H9 (cell line): ENCODE measurements at regions not wholly inside any gene's neighbourhood (a gene's known extent, or its start where the extent isn't known, plus 50 kb on each side); places are given as distances from the start of the nearest gene placed in this dataset.

Source experiments
- DNase-seq: peaks from one replicate; pipeline ENCODE4 v3.0.0-alpha.2; 2017
- H2AFZ ChIP-seq: one replicate; pipeline ENCODE4 v1.6.1; 2013; ENCODE audit warnings: mild to moderate bottlenecking, low read length, control low read depth, moderate library complexity
- H2AK5ac ChIP-seq: 2 replicates; pipeline ENCODE4 v1.6.1; 2013; ENCODE audit warnings: low read length, control low read depth, mixed read lengths; ENCODE audit not compliant: insufficient read length
- H2BK120ac ChIP-seq: one replicate; pipeline ENCODE4 v1.6.1; 2013; ENCODE audit warnings: low read depth, mild to moderate bottlenecking, low read length, control low read depth, inconsistent platforms; ENCODE audit not compliant: poor library complexity, severe bottlenecking
- H2BK12ac ChIP-seq: 2 replicates; pipeline ENCODE4 v1.6.1; 2013; ENCODE audit warnings: low read length, control low read depth, mixed read lengths, low read depth; ENCODE audit not compliant: insufficient read length
- H2BK15ac ChIP-seq: 2 replicates; pipeline ENCODE4 v1.6.1; 2013; ENCODE audit warnings: low read depth, low read length, control low read depth
- H2BK20ac ChIP-seq: one replicate; pipeline ENCODE4 v1.6.1; 2013; ENCODE audit warnings: low read depth, mild to moderate bottlenecking, low read length, control low read depth, inconsistent platforms; ENCODE audit not compliant: poor library complexity, severe bottlenecking
- H2BK5ac ChIP-seq: 2 replicates; pipeline ENCODE4 v1.6.1; 2013; ENCODE audit warnings: low read length, control low read depth, mixed read lengths; ENCODE audit not compliant: insufficient read length
- H3K14ac ChIP-seq: 2 replicates; pipeline ENCODE4 v1.6.1; 2013; ENCODE audit warnings: low read length, control low read depth; ENCODE audit not compliant: insufficient read depth
- H3K18ac ChIP-seq: 2 replicates; pipeline ENCODE4 v1.6.1; 2013; ENCODE audit warnings: low read depth, mild to moderate bottlenecking, mixed read lengths, low read length, control low read depth; ENCODE audit not compliant: insufficient read length
- H3K23ac ChIP-seq: 2 replicates; pipeline ENCODE4 v1.6.1; 2013; ENCODE audit warnings: low read length, control low read depth, mixed read lengths, low read depth; ENCODE audit not compliant: insufficient read length
- H3K23me2 ChIP-seq: 2 replicates; pipeline ENCODE4 v1.6.1; 2013; ENCODE audit warnings: low read depth, mild to moderate bottlenecking, mixed read lengths, low read length, control low read depth; ENCODE audit not compliant: insufficient read length, poor library complexity, severe bottlenecking
- H3K27ac ChIP-seq: 2 replicates; pipeline ENCODE4 v1.5.1; 2013; ENCODE audit warnings: low read length, control low read depth, mixed read lengths, low read depth; ENCODE audit not compliant: insufficient read length
- H3K27me3 ChIP-seq: 2 replicates; pipeline ENCODE4 v1.6.1; 2013; ENCODE audit warnings: low read length, control low read depth, inconsistent platforms; ENCODE audit not compliant: insufficient read depth
- H3K4ac ChIP-seq: 2 replicates; pipeline ENCODE4 v1.6.1; 2013; ENCODE audit warnings: low read depth, mild to moderate bottlenecking, control low read depth, inconsistent platforms, low read length, moderate library complexity
- H3K4me1 ChIP-seq: 2 replicates; pipeline ENCODE4 v1.6.1; 2013; ENCODE audit warnings: low read length, control low read depth, inconsistent platforms; ENCODE audit not compliant: insufficient read depth
- H3K4me2 ChIP-seq: 2 replicates; pipeline ENCODE4 v1.6.1; 2013; ENCODE audit warnings: low read length, control low read depth, mixed read lengths; ENCODE audit not compliant: insufficient read length, insufficient read depth
- H3K56ac ChIP-seq: 2 replicates; pipeline ENCODE4 v1.6.1; 2013; ENCODE audit warnings: low read depth, mild to moderate bottlenecking, mixed read lengths, low read length, control low read depth; ENCODE audit not compliant: insufficient read length
- H3K79me1 ChIP-seq: 2 replicates; pipeline ENCODE4 v1.6.1; 2013; ENCODE audit warnings: low read depth, mild to moderate bottlenecking, moderate library complexity, low read length, control low read depth, inconsistent platforms; ENCODE audit not compliant: insufficient read depth, poor library complexity, severe bottlenecking
- H3K79me2 ChIP-seq: 2 replicates; pipeline ENCODE4 v1.6.1; 2013; ENCODE audit warnings: low read length, control low read depth, inconsistent platforms; ENCODE audit not compliant: insufficient read depth
- H3K9ac ChIP-seq: 2 replicates; pipeline ENCODE4 v1.6.1; 2013; ENCODE audit warnings: low read length, control low read depth, mixed read lengths; ENCODE audit not compliant: insufficient read length; ENCODE audit errors: extremely low read depth
- H3K9me3 ChIP-seq: one replicate; pipeline ENCODE4 v1.6.1; 2013; ENCODE audit warnings: low read depth, low read length, inconsistent platforms; ENCODE audit not compliant: control insufficient read depth
- H3T11ph ChIP-seq: one replicate; pipeline ENCODE4 v1.6.1; 2013; ENCODE audit warnings: mild to moderate bottlenecking, low read length, control low read depth, inconsistent platforms
- H4K20me1 ChIP-seq: one replicate; pipeline ENCODE4 v1.6.1; 2013; ENCODE audit not compliant: control insufficient read depth, insufficient read length, insufficient read depth
- H4K5ac ChIP-seq: 2 replicates; pipeline ENCODE4 v1.6.1; 2013; ENCODE audit warnings: low read depth, mild to moderate bottlenecking, mixed read lengths, low read length, control low read depth; ENCODE audit not compliant: insufficient read length
- H4K8ac ChIP-seq: replicated peaks from 2 replicates; pipeline ENCODE4 v1.6.1; 2013; ENCODE audit warnings: low read length, control low read depth, mixed read lengths, low read depth; ENCODE audit not compliant: insufficient read length
- H4K91ac ChIP-seq: 2 replicates; pipeline ENCODE4 v1.6.1; 2013; ENCODE audit warnings: low read depth, mild to moderate bottlenecking, moderate library complexity, mixed read lengths, low read length, control low read depth; ENCODE audit not compliant: insufficient read length
- H3K27ac Mint-ChIP-seq, 3 experiments: 2 replicates in 2 of 3; 3 replicates in 1 of 3; pipeline ENCODE4 v1.8.0; 2020 to 2021; ENCODE audit warnings: mixed read lengths in 3 of 3, mild to moderate bottlenecking in 1 of 3, moderate library complexity in 1 of 3
- H3K27me3 Mint-ChIP-seq: 2 replicates; pipeline ENCODE4 v1.8.0; 2021; ENCODE audit warnings: low read depth, mild to moderate bottlenecking, moderate library complexity, mixed read lengths
- H3K36me3 Mint-ChIP-seq, 3 experiments: 2 replicates in 2 of 3; 3 replicates in 1 of 3; pipeline ENCODE4 v1.8.0; 2020 to 2021; ENCODE audit warnings: low read depth in 3 of 3, mixed read lengths in 3 of 3; ENCODE audit not compliant: insufficient read depth in 1 of 3
- H3K4me1 Mint-ChIP-seq, 2 experiments: 2 replicates each; pipeline ENCODE4 v1.8.0; 2020; ENCODE audit warnings: mixed read lengths in 2 of 2
- H3K4me3 Mint-ChIP-seq, 2 experiments: 2 replicates in 1 of 2; 3 replicates in 1 of 2; pipeline ENCODE4 v1.8.0; 2020 to 2021; ENCODE audit warnings: mild to moderate bottlenecking in 2 of 2, mixed read lengths in 2 of 2, moderate library complexity in 1 of 2
- H3K9me3 Mint-ChIP-seq, 2 experiments: 2 replicates in 1 of 2; 3 replicates in 1 of 2; pipeline ENCODE4 v1.8.0; 2020; ENCODE audit warnings: mild to moderate bottlenecking in 2 of 2, mixed read lengths in 2 of 2, moderate library complexity in 1 of 2
- WGBS: extraction: QIAGEN DNeasy Blood & Tissue Kit; methylation state at CpG from one replicate; pipeline ENCODE4 v1.1.7; 2013; ENCODE audit warnings: missing lambda C conversion rate, low lambda C conversion rate, mixed read lengths; ENCODE audit not compliant: insufficient read length; ENCODE audit errors: extremely low coverage; 5-methylcytosine and 5-hydroxymethylcytosine counted together
- TF ChIP-seq, protein P1 (sequence below): fragments of 200-600 bp; sonication (generic); conservative IDR thresholded peaks from 3 replicates; pipeline ENCODE4 v1.8.0; 2021; ENCODE audit warnings: antibody characterized with exemption, mild to moderate bottlenecking

DNA sequence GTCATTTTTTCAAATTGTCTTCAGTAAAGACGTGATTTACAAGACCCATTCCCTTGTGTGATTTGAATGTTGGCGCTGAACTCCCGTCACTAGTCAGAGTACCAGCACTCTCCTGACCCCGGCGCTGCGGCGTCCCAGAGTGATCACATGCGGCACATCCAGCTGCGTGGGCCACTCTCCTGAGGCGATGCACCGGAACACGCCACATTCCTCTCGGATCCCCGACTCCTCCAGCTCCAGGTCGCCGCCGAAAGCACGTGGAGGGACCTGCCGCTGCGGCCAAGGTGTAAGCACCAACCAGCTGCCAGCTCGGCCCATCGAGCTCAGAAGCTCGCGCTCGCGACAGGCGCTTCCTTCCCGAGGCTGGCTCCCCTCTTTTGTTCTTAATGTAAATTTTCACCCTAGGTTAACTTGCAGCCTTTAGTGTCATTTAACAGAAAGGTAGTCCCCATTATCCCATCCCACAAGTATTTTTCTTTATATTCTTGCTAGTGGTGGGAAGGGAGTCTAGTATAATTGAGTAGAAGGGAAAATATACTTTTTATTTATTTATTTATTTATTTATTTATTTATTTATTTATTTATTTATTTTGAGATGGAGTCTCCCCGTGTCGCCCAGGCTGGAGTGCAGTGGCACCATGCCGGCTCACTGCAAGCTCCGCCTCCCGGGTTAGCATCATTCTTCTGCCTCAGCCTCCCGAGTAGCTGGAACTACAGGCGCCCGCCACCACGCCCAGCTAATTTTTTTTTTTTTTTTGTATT, 61.7 kb upstream of the VGLL3 start:
- Histone ChIP-seq H3K79me2 (no peaks in the 10 kb centered on the region), H3T11ph (no peak overlapping the region), H3K9ac (no peak overlapping the region), H2BK12ac (no peak overlapping the region), H2BK5ac (no peak overlapping the region), H4K20me1 (no peaks in the 10 kb centered on the region), H3K23ac (no peak overlapping the region), H4K91ac (no peak overlapping the region), H3K79me1 (no peaks in the 10 kb centered on the region), H2BK20ac (no peak overlapping the region), H3K4me2 (no peak overlapping the region), H3K23me2 (no peaks in the 10 kb centered on the region), H2BK120ac (no peak overlapping the region), H4K8ac (no peak overlapping the region), H2AK5ac (no peak overlapping the region), H3K4me1 (no peaks in the 10 kb centered on the region), H3K27ac (no peak overlapping the region), H3K9me3 (no peaks in the 10 kb centered on the region), H3K18ac (peak overlapping the region; percentile 64), H4K5ac (no peak overlapping the region), H3K56ac (no peak overlapping the region), H3K4ac (no peak overlapping the region), H2BK15ac (no peak overlapping the region), H3K27me3 (no peaks in the 10 kb centered on the region), H3K14ac (peak overlapping the region; percentile 82; the same call in 1 of the 2 replicates), H2AFZ (no peak overlapping the region)
- DNase-seq = peak; percentile 66
- Mint-ChIP-seq H3K36me3 (peaks cover 0 to 6% (median 2%) of the 10 kb centered on the region in 3 experiments; a peak in 2 of 7 replicates), H3K9me3 (peaks cover 5 to 6% of the 10 kb centered on the region in 2 experiments; a peak in 3 of 5 replicates), H3K27ac (no peak overlapping the region), H3K27me3 (peaks cover 9% of the 10 kb centered on the region), H3K4me3 (peak overlapping the region in 1 of 2 experiments; percentile 35; a peak in 2 of 5 replicates), H3K4me1 (no peaks in the 10 kb centered on the region)
- TF ChIP-seq, protein P1, sequence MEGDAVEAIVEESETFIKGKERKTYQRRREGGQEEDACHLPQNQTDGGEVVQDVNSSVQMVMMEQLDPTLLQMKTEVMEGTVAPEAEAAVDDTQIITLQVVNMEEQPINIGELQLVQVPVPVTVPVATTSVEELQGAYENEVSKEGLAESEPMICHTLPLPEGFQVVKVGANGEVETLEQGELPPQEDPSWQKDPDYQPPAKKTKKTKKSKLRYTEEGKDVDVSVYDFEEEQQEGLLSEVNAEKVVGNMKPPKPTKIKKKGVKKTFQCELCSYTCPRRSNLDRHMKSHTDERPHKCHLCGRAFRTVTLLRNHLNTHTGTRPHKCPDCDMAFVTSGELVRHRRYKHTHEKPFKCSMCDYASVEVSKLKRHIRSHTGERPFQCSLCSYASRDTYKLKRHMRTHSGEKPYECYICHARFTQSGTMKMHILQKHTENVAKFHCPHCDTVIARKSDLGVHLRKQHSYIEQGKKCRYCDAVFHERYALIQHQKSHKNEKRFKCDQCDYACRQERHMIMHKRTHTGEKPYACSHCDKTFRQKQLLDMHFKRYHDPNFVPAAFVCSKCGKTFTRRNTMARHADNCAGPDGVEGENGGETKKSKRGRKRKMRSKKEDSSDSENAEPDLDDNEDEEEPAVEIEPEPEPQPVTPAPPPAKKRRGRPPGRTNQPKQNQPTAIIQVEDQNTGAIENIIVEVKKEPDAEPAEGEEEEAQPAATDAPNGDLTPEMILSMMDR = no peak
- no CpG with 5 or more reads among the region's 37 CpGs for WGBS
